Suprapubic skin (tissue), 4 donors: ENCODE measurements at regions not wholly inside any gene's neighbourhood (a gene's known extent, or its start where the extent isn't known, plus 50 kb on each side); places are given as distances from the start of the nearest gene placed in this dataset.

Experiments
- DNase-seq, 2 donors: peaks; one replicate each; pipeline ENCODE4 v3.0.0-alpha.2; 2019; ENCODE audit warnings: low spot score in 2 of 2
- H3K27ac ChIP-seq: fragments of 200-600 bp; sonication (generic); one replicate; pipeline ENCODE4 v1.5.1; 2019
- H3K27me3 ChIP-seq: fragments of 200-600 bp; sonication (generic); one replicate; pipeline ENCODE4 v1.5.1; 2019
- H3K36me3 ChIP-seq: fragments of 200-600 bp; sonication (generic); one replicate; pipeline ENCODE4 v1.5.1; 2019
- H3K4me1 ChIP-seq: fragments of 200-600 bp; sonication (generic); one replicate; pipeline ENCODE4 v1.5.1; 2019
- H3K4me3 ChIP-seq: fragments of 200-600 bp; sonication (generic); one replicate; pipeline ENCODE4 v1.5.1; 2019; ENCODE audit warnings: mild to moderate bottlenecking
- H3K9me3 ChIP-seq: fragments of 200-600 bp; sonication (generic); one replicate; pipeline ENCODE4 v1.5.1; 2019
- EP300 ChIP-seq: sonication (generic); formaldehyde crosslinking; IDR thresholded peaks from one replicate; pipeline ENCODE4 v1.6.1; 2017; ENCODE audit warnings: antibody characterized with exemption
- POLR2A ChIP-seq, 2 donors: fragments of 450-650 bp; IDR thresholded peaks; one replicate each; pipeline ENCODE4 v1.6.1; 2017; ENCODE audit warnings: antibody characterized with exemption in 2 of 2, mild to moderate bottlenecking in 2 of 2, moderate library complexity in 2 of 2
- POLR2AphosphoS5 ChIP-seq, 3 donors: sonication (generic); formaldehyde crosslinking; IDR thresholded peaks; one replicate each; pipeline ENCODE4 v1.6.1; 2017; ENCODE audit warnings: antibody characterized with exemption in 3 of 3
- WGBS: methylation state at CpG from one replicate; pipeline ENCODE4 v1.1.5; 2018; 5-methylcytosine and 5-hydroxymethylcytosine counted together
- TF ChIP-seq, protein P1 (sequence below), 2 donors: fragments of 200-600 bp in 1 of 2; fragments of 450-650 bp in 1 of 2; sonication (generic) in 1 of 2; IDR thresholded peaks; one replicate each; pipeline ENCODE4 v1.5.1; 2016 to 2019; ENCODE audit warnings: antibody characterized with exemption in 2 of 2, mild to moderate bottlenecking in 1 of 2, moderate library complexity in 1 of 2

DNA sequence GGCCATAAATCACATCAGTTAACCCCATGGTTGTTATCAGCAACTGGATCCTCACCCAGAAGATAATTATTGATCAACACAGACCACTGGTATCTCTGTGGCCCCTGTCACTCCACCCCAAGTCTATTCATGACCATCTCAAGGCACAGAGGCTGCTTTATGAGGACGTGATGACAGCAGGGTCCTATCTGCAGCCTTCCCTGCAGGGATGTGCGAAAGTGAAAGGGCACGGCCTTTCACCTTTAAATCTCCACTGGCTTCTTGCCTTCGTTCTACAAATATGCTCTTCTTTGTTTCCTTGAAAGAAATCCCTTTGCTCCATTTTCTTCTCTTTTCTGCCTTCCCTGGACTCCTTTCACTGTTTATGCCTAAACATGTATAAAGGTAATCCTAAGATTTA is 170.6 kb upstream of the EDNRA start:
- H3K4me3 ChIP-seq, result no peak overlapping the region
- 69% methylated on average over 4 of the region's 4 CpGs for WGBS
- no peak for TF ChIP-seq EP300
- TF ChIP-seq POLR2AphosphoS5 (IDR thresholded peaks at IDR 0.05), result no peak
- TF ChIP-seq, protein P1, sequence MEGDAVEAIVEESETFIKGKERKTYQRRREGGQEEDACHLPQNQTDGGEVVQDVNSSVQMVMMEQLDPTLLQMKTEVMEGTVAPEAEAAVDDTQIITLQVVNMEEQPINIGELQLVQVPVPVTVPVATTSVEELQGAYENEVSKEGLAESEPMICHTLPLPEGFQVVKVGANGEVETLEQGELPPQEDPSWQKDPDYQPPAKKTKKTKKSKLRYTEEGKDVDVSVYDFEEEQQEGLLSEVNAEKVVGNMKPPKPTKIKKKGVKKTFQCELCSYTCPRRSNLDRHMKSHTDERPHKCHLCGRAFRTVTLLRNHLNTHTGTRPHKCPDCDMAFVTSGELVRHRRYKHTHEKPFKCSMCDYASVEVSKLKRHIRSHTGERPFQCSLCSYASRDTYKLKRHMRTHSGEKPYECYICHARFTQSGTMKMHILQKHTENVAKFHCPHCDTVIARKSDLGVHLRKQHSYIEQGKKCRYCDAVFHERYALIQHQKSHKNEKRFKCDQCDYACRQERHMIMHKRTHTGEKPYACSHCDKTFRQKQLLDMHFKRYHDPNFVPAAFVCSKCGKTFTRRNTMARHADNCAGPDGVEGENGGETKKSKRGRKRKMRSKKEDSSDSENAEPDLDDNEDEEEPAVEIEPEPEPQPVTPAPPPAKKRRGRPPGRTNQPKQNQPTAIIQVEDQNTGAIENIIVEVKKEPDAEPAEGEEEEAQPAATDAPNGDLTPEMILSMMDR (IDR thresholded peaks at IDR 0.05), result no peak
- TF ChIP-seq POLR2A (IDR thresholded peaks at IDR 0.05), result no peak
- no peaks in the 10 kb centered on the region for H3K9me3 ChIP-seq
- no peaks in the 10 kb centered on the region for H3K4me1 ChIP-seq
- DNase-seq, result no peak
- H3K27ac ChIP-seq, result no peak overlapping the region
- H3K36me3 ChIP-seq, result no peaks in the 10 kb centered on the region
- H3K27me3 ChIP-seq, result no peaks in the 10 kb centered on the region

DNA sequence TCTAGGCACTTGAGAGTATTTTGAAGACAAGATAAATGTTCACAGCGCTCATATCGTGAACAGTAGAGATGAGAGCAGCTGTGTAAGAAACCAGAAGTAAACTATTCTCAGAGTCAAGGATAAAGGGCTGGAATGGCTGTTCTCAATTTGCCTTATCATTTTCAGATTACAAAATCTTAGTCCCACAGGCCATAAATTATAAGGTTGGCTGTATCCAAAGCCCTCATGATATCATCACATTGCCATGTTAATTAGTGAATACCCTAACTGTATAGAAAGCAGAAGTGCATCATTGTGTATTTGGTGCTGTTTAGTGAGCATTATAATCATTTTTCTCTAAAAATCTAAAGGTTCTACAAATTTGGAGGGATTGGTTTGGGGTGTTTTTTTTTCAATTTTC is 168.9 kb upstream of the EDNRA start:
- Histone ChIP-seq H3K4me3 (no peak overlapping the region), H3K9me3 (no peaks in the 10 kb centered on the region), H3K27me3 (no peaks in the 10 kb centered on the region), H3K36me3 (no peaks in the 10 kb centered on the region), H3K27ac (no peak overlapping the region), H3K4me1 (no peaks in the 10 kb centered on the region)
- DNase-seq, result no peak
- 95% methylated on average over 2 of the region's 2 CpGs for WGBS
- no peak for TF ChIP-seq POLR2A (IDR thresholded peaks at IDR 0.05)
- TF ChIP-seq, protein P1 (IDR thresholded peaks at IDR 0.05), result no peak

DNA sequence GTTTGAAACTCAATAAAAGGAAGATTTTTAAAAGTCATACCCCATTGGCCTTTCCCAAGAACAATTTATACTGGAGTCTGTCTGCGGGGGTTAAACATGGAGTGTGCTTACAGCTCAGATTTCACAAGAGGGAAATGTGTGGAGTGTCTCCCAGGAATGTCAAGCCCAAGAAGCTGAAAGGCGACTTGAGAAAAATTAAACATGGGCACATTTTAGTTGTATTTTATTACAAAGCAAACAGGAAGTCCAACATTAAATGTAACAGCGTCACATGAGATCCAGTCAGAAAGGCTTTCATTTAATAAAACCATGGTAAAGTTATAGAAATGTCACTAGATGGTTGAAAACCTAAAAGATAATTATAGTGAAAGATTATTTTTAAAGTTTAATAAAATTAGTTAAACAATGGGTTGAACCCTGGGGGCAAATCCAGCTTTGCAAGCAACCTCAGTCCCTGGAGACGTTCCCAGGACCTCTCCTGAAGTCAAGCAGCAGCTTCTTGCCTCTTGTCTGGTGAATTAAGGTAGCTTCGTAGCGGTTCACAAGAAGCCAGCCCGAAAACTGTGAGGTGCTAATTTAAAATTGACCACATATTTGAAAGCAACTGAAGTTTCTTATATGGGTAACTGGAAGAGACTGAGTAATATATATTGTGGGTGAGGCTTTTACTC is 168.4 kb upstream of the EDNRA start:
- DNase-seq, result no peak
- Histone ChIP-seq H3K36me3 (no peaks in the 10 kb centered on the region), H3K9me3 (no peaks in the 10 kb centered on the region), H3K4me3 (no peak overlapping the region), H3K4me1 (no peaks in the 10 kb centered on the region), H3K27me3 (no peaks in the 10 kb centered on the region), H3K27ac (no peak overlapping the region)
- 62% methylated on average over 7 of the region's 7 CpGs for WGBS
- TF ChIP-seq POLR2AphosphoS5 (IDR thresholded peaks at IDR 0.05), result no peak
- TF ChIP-seq, protein P1 (IDR thresholded peaks at IDR 0.05), result no peak
- TF ChIP-seq EP300, result no peak
- no peak for TF ChIP-seq POLR2A (IDR thresholded peaks at IDR 0.05)

DNA sequence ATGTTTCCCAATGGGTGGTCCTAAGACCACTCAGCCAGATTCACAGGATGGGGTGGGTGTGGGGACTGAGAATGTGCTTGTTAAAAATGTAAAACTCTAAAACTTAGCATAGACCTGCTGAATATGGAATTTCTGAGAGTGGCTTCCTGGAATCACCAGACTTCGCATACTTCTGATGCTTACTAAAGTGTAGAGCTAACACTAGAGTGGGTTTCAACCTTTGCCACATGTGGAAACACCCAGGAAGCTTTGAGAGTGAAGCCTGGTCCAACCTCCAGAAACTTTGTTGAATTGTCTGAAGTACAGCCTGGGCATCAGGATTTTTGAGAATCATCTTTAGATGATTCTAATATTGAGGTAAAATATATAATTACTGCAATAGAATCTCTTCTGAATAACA is 167.8 kb upstream of the EDNRA start:
- no peaks in the 10 kb centered on the region for H3K36me3 ChIP-seq
- DNase-seq, result no peak
- WGBS, result 93% methylated on average over 1 of the region's 1 CpG
- no peak for TF ChIP-seq EP300
- no peak for TF ChIP-seq POLR2AphosphoS5 (IDR thresholded peaks at IDR 0.05)
- TF ChIP-seq, protein P1 (IDR thresholded peaks at IDR 0.05), result no peak
- no peak for TF ChIP-seq POLR2A (IDR thresholded peaks at IDR 0.05)
- no peaks in the 10 kb centered on the region for H3K4me1 ChIP-seq
- H3K27ac ChIP-seq, result no peak overlapping the region
- no peak overlapping the region for H3K4me3 ChIP-seq
- H3K27me3 ChIP-seq, result no peaks in the 10 kb centered on the region
- no peaks in the 10 kb centered on the region for H3K9me3 ChIP-seq

DNA sequence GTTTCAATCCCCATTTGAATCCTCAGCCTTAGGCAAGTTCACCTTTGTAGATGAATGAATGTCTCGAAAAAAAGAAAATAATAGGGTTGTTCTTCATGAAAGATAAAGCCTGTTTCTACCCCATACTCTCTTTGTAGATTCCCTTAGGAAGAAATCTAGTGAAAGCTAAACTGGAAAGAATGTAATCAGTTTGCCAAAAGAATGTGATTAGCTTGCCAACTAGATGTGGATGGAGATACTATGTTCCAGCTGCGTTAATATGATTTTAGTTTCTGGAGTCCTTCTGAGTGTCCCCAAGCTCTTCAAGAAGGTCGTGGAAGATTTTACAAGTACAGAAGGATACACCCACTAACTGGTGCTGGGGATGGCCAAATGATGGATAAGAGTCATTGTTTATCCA is 162.3 kb upstream of the EDNRA start:
- Histone ChIP-seq H3K4me1 (no peaks in the 10 kb centered on the region), H3K27ac (no peak overlapping the region), H3K27me3 (no peaks in the 10 kb centered on the region), H3K4me3 (no peak overlapping the region), H3K36me3 (no peaks in the 10 kb centered on the region), H3K9me3 (no peaks in the 10 kb centered on the region)
- no peak for DNase-seq
- WGBS, result 28% methylated on average over 3 of the region's 3 CpGs
- TF ChIP-seq EP300 (no peak), POLR2A (IDR thresholded peaks at IDR 0.05) (no peak), POLR2AphosphoS5 (IDR thresholded peaks at IDR 0.05) (no peak)
- TF ChIP-seq, protein P1 (IDR thresholded peaks at IDR 0.05), result no peak
